ENCODE measurements at regions not wholly inside any gene's neighbourhood (a gene's known extent, or its start where the extent isn't known, plus 50 kb on each side); places are given as distances from the start of the nearest gene placed in this dataset.

- TF ChIP-seq CTCF (IDR thresholded peaks at IDR 0.05; ENCODE audit: insufficient read depth, low read length, poor library complexity, severe bottlenecking) (no peak), EZH2phosphoT487 (conservative IDR thresholded peaks at IDR 0.05; ENCODE audit: low read length) (no peak)
Measured at GRCh38 chr1:239516579-239516978, 130.2 kb downstream of the CHRM3 start.
